Caki2 (cell line): ENCODE measurements at regions not wholly inside any gene's neighbourhood (a gene's known extent, or its start where the extent isn't known, plus 50 kb on each side); places are given as distances from the start of the nearest gene placed in this dataset.

Source experiments
- DNase-seq: peaks from one replicate; pipeline ENCODE4 v3.0.0-alpha.2; 2015; ENCODE audit warnings: low read depth
- in situ Hi-C: cut with HindIII; loops from 2 replicates; pipeline ENCODE4 v1.10.0; 2016; ENCODE audit warnings: low sequenced_read_pairs, low pct_unique_long_range_greater_than_20kb, mixed read lengths

- no peak for DNase-seq
- in situ Hi-C loops = no loop called here
These were observed 220.9 kb upstream of the SFRP2 start for GRCh38 chr4:154009788-154010187.

- in situ Hi-C loops = no loop called here
These were observed 220.3 kb upstream of the SFRP2 start for GRCh38 chr4:154009191-154009590.

GRCh38 chr4:154005171-154005520 lies 216.3 kb upstream of the SFRP2 start:
- in situ Hi-C loops = no loop called here
- no peak for DNase-seq

More at GRCh38 chr4:154009191-154009590, 220.3 kb upstream of the SFRP2 start:
- DNase-seq = no peak

- DNase-seq = no peak
- in situ Hi-C loops = no loop called here
These were observed 215.8 kb upstream of the SFRP2 start for GRCh38 chr4:154004507-154005170.

GRCh38 chr4:154004016-154004415 lies 215.1 kb upstream of the SFRP2 start:
- DNase-seq = no peak
- in situ Hi-C loops = no loop called here

- in situ Hi-C loops = no loop called here
- no peak for DNase-seq
These were observed 214.5 kb upstream of the SFRP2 start for GRCh38 chr4:154003378-154003777.

GRCh38 chr4:154001193-154001592 lies 212.3 kb upstream of the SFRP2 start:
- in situ Hi-C loops = no loop called here
- DNase-seq = no peak

- DNase-seq = no peak
- in situ Hi-C loops = no loop called here
These were observed 208.6 kb upstream of the SFRP2 start for GRCh38 chr4:153997516-153997915.

GRCh38 chr4:153989505-153989904 lies 200.6 kb upstream of the SFRP2 start:
- no peak for DNase-seq
- in situ Hi-C loops = no loop called here

GRCh38 chr4:153988492-153989363 lies 199.8 kb upstream of the SFRP2 start:
- in situ Hi-C loops = no loop called here
- no peak for DNase-seq

GRCh38 chr4:153987291-153987690 lies 198.4 kb upstream of the SFRP2 start:
- in situ Hi-C loops = no loop called here

GRCh38 chr4:153976954-153977353 lies 188.1 kb upstream of the SFRP2 start:
- no peak for DNase-seq
- in situ Hi-C loops = no loop called here

More at GRCh38 chr4:153987291-153987690, 198.4 kb upstream of the SFRP2 start:
- peak; percentile 8 for DNase-seq

- no peak for DNase-seq
- in situ Hi-C loops = no loop called here
These were observed 185.6 kb upstream of the SFRP2 start for GRCh38 chr4:153974452-153974851.

- no peak for DNase-seq
- in situ Hi-C loops = no loop called here
These were observed 185.1 kb upstream of the SFRP2 start for GRCh38 chr4:153973942-153974341.

GRCh38 chr4:153971899-153972298 lies 183.0 kb upstream of the SFRP2 start:
- in situ Hi-C loops = no loop called here
- DNase-seq = no peak

- in situ Hi-C loops = no loop called here
- no peak for DNase-seq
These were observed 181.3 kb upstream of the SFRP2 start for GRCh38 chr4:153970169-153970568.

GRCh38 chr4:153969542-153969941 lies 180.7 kb upstream of the SFRP2 start:
- no peak for DNase-seq
- in situ Hi-C loops = no loop called here

GRCh38 chr4:153966641-153967040 lies 177.8 kb upstream of the SFRP2 start:
- DNase-seq = no peak
- in situ Hi-C loops = no loop called here

GRCh38 chr4:153963216-153963615 lies 174.3 kb upstream of the SFRP2 start:
- DNase-seq = peak; percentile 61
- in situ Hi-C loops = no loop called here
